Cerebellar nuclear complex (tissue), 1 donor: ENCODE measurements at regions not wholly inside any gene's neighbourhood (a gene's known extent, or its start where the extent isn't known, plus 50 kb on each side); places are given as distances from the start of the nearest gene placed in this dataset.
"Not testable (repeated sequence)": the region's sequence is repeated elsewhere in the genome, so short reads cannot be mapped to it uniquely, and the experiment has no call there.

Experiments used
- DNase-seq, 2 experiments: peaks; one replicate each; lab custom pipeline; 2025; lab: John Stamatoyannopoulos, UW

- DNase-seq, result no peak
These were observed 79.4 kb upstream of the THBS1 start for GRCh38 chr15:39501366-39502081.

- no peak for DNase-seq
These were observed 78.8 kb upstream of the THBS1 start for GRCh38 chr15:39502082-39502447.

- no peak for DNase-seq
These were observed 78.2 kb upstream of the THBS1 start for GRCh38 chr15:39502611-39503195.

- no peak for DNase-seq
These were observed 77.4 kb upstream of the THBS1 start for GRCh38 chr15:39503526-39503925.

GRCh38 chr15:39504808-39505207, 76.1 kb upstream of the THBS1 start:
- DNase-seq, result no peak

GRCh38 chr15:39506146-39506545, 74.7 kb upstream of the THBS1 start:
- no peak for DNase-seq

- no peak for DNase-seq
These were observed 72.3 kb upstream of the THBS1 start for GRCh38 chr15:39508536-39508935.

- DNase-seq, result no peak
These were observed 70.7 kb upstream of the THBS1 start for GRCh38 chr15:39510001-39510701.

GRCh38 chr15:39511000-39511915, 69.6 kb upstream of the THBS1 start:
- DNase-seq, result no peak

- no peak for DNase-seq
These were observed 69.0 kb upstream of the THBS1 start for GRCh38 chr15:39511916-39512260.

- DNase-seq, result no peak
These were observed 68.2 kb upstream of the THBS1 start for GRCh38 chr15:39512643-39513042.

GRCh38 chr15:39513936-39514335, 66.9 kb upstream of the THBS1 start:
- DNase-seq, result no peak

- DNase-seq, result no peak
These were observed 65.9 kb upstream of the THBS1 start for GRCh38 chr15:39514933-39515332.

- no peak for DNase-seq
These were observed 65.1 kb upstream of the THBS1 start for GRCh38 chr15:39515765-39516164.

- DNase-seq, result no peak
These were observed 63.6 kb upstream of the THBS1 start for GRCh38 chr15:39517122-39517855.

GRCh38 chr15:39523968-39524367, 56.9 kb upstream of the THBS1 start:
- not testable (repeated sequence) for DNase-seq

- no peak for DNase-seq
These were observed 51.4 kb upstream of the THBS1 start for GRCh38 chr15:39529457-39529856.

- DNase-seq, result no peak
These were observed 50.2 kb upstream of the THBS1 start for GRCh38 chr15:39530480-39531342.
